ENCODE measurements at regions not wholly inside any gene's neighbourhood (a gene's known extent, or its start where the extent isn't known, plus 50 kb on each side); places are given as distances from the start of the nearest gene placed in this dataset.

DNA sequence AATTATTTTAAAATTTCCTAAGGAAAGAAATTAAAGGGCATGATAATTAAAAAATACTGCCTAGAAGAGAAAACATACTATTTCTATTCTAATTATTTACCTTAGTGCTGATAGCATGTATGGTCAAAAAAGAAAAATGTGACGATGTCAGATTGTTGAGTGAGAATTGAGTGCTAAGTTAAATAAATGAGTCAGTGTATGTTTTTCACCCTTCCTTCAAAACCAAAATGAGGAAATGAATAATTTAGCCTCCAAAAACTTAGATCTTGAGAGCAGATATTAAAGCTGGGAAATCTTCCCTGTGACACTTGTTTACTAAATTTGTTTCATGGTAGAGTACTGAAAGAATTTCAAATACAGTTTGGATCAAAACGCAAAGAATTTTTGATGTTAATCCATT, 58.6 kb upstream of the NYAP2 start:
- no peak overlapping the region for H3K4me3 Mint-ChIP-seq (ENCODE audit: unreplicated experiment)
- Histone ChIP-seq H3K27me3 (replicated peaks; ENCODE audit: control insufficient read depth, insufficient read depth, low read length) (no peaks in the 10 kb centered on the region), H3K4me1 (no peaks in the 10 kb centered on the region), H3K4me3 (ENCODE audit: low read depth, low read length) (no peak overlapping the region), H3K9me3 (no peaks in the 10 kb centered on the region), H3K36me3 (ENCODE audit: control insufficient read depth, insufficient read depth, low read length) (no peaks in the 10 kb centered on the region)
- no peaks in the 10 kb centered on the region for H3K4me1 Mint-ChIP-seq (ENCODE audit: low read depth, unreplicated experiment)
- intact Hi-C loops (cut with micrococcal nuclease; ENCODE audit: unreplicated experiment) = no loop called here
- H3K27ac Mint-ChIP-seq (ENCODE audit: unreplicated experiment) = no peak overlapping the region
- no peaks in the 10 kb centered on the region for H3K27me3 Mint-ChIP-seq (ENCODE audit: insufficient read depth, unreplicated experiment)
- TF ChIP-seq, protein P1, sequence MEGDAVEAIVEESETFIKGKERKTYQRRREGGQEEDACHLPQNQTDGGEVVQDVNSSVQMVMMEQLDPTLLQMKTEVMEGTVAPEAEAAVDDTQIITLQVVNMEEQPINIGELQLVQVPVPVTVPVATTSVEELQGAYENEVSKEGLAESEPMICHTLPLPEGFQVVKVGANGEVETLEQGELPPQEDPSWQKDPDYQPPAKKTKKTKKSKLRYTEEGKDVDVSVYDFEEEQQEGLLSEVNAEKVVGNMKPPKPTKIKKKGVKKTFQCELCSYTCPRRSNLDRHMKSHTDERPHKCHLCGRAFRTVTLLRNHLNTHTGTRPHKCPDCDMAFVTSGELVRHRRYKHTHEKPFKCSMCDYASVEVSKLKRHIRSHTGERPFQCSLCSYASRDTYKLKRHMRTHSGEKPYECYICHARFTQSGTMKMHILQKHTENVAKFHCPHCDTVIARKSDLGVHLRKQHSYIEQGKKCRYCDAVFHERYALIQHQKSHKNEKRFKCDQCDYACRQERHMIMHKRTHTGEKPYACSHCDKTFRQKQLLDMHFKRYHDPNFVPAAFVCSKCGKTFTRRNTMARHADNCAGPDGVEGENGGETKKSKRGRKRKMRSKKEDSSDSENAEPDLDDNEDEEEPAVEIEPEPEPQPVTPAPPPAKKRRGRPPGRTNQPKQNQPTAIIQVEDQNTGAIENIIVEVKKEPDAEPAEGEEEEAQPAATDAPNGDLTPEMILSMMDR (IDR thresholded peaks at IDR 0.05; ENCODE audit: insufficient read depth in 1 of 2, low read depth in 1 of 2, low read length in 1 of 2, severe bottlenecking in 1 of 2, unreplicated experiment in 1 of 2) = no peak
- DNase-seq = no peak
- no peaks in the 10 kb centered on the region for H3K36me3 Mint-ChIP-seq (ENCODE audit: insufficient read depth, unreplicated experiment)
- ChIA-PET POLR2A (no interaction called here), CTCF (no interaction called here)
- BruUV-seq (replicated peaks) = no TSS peak
- no peaks in the 10 kb centered on the region for H3K9me3 Mint-ChIP-seq (ENCODE audit: unreplicated experiment)

DNA sequence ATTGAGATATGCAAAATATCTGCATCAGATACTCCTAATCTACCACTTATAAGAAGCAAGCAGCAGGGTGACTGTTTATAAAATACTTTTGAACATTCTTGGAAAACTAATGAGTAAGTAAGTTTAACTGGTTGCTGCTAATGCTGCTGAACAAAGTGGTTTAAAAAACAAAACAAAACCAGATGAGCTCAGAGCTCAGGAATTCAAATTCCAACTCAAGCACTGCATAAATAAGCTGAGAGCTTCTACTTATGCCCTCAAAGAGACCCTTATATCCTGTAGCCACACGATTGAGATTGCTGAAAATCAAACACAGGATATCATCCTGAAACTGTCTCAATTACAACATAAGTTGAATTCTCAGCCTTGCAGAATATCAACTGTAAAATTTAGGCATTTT, 62.3 kb upstream of the NYAP2 start:
- H3K36me3 ChIP-seq (ENCODE audit: control insufficient read depth, insufficient read depth, low read length) = no peaks in the 10 kb centered on the region
- TF ChIP-seq, protein P1 (IDR thresholded peaks at IDR 0.05; ENCODE audit: insufficient read depth in 1 of 2, low read depth in 1 of 2, low read length in 1 of 2, severe bottlenecking in 1 of 2, unreplicated experiment in 1 of 2) = no peak
- Mint-ChIP-seq H3K9me3 (ENCODE audit: unreplicated experiment) (no peaks in the 10 kb centered on the region), H3K4me3 (ENCODE audit: unreplicated experiment) (no peak overlapping the region), H3K27ac (ENCODE audit: unreplicated experiment) (no peak overlapping the region), H3K27me3 (ENCODE audit: insufficient read depth, unreplicated experiment) (no peaks in the 10 kb centered on the region), H3K36me3 (ENCODE audit: insufficient read depth, unreplicated experiment) (no peaks in the 10 kb centered on the region), H3K4me1 (ENCODE audit: low read depth, unreplicated experiment) (no peaks in the 10 kb centered on the region)
- intact Hi-C loops (cut with micrococcal nuclease; ENCODE audit: unreplicated experiment) = no loop called here
- ChIA-PET CTCF (no interaction called here), POLR2A (no interaction called here)
- no TSS peak for BruUV-seq (replicated peaks)
- no peaks in the 10 kb centered on the region for H3K4me1 ChIP-seq
- no peak overlapping the region for H3K4me3 ChIP-seq (ENCODE audit: low read depth, low read length)
- H3K27me3 ChIP-seq (replicated peaks; ENCODE audit: control insufficient read depth, insufficient read depth, low read length) = no peaks in the 10 kb centered on the region
- DNase-seq = no peak
- H3K9me3 ChIP-seq = no peaks in the 10 kb centered on the region

DNA sequence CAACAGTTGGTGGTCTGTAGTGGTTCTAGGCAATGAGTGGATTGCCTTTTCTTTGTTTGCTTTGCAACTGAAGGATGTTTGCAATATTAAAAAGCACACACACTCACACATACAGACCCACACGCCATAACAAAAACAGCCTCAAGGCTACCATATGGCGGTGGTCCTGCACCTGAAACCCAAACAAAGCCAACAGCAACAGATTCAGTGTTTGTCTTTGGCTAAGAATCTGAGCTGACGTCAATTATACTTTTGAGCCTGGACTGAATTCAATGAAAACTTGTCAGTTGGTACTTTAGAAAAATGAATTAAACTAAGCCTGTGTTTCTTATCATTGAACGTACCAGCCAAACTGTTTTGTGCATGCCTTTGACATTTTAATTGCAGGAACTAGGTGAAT, 65.0 kb upstream of the NYAP2 start:
- no peaks in the 10 kb centered on the region for H3K27me3 Mint-ChIP-seq (ENCODE audit: insufficient read depth, unreplicated experiment)
- intact Hi-C loops (cut with micrococcal nuclease; ENCODE audit: unreplicated experiment) = no loop called here
- CTCF ChIA-PET = no interaction called here
- POLR2A ChIA-PET = no interaction called here
- no peak overlapping the region for H3K27ac Mint-ChIP-seq (ENCODE audit: unreplicated experiment)
- Histone ChIP-seq H3K4me1 (no peaks in the 10 kb centered on the region), H3K4me3 (ENCODE audit: low read depth, low read length) (no peak overlapping the region), H3K9me3 (no peaks in the 10 kb centered on the region), H3K27me3 (replicated peaks; ENCODE audit: control insufficient read depth, insufficient read depth, low read length) (no peaks in the 10 kb centered on the region), H3K36me3 (ENCODE audit: control insufficient read depth, insufficient read depth, low read length) (no peaks in the 10 kb centered on the region)
- no peaks in the 10 kb centered on the region for H3K36me3 Mint-ChIP-seq (ENCODE audit: insufficient read depth, unreplicated experiment)
- H3K4me1 Mint-ChIP-seq (ENCODE audit: low read depth, unreplicated experiment) = no peaks in the 10 kb centered on the region
- no peak overlapping the region for H3K4me3 Mint-ChIP-seq (ENCODE audit: unreplicated experiment)
- no peaks in the 10 kb centered on the region for H3K9me3 Mint-ChIP-seq (ENCODE audit: unreplicated experiment)
- no TSS peak for BruUV-seq (replicated peaks)
- TF ChIP-seq, protein P1 (IDR thresholded peaks at IDR 0.05; ENCODE audit: insufficient read depth in 1 of 2, low read depth in 1 of 2, low read length in 1 of 2, severe bottlenecking in 1 of 2, unreplicated experiment in 1 of 2) = no peak
- DNase-seq = no peak
